ENCODE measurements at regions not wholly inside any gene's neighbourhood (a gene's known extent, or its start where the extent isn't known, plus 50 kb on each side); places are given as distances from the start of the nearest gene placed in this dataset.
"Not testable (repeated sequence)": the region's sequence is repeated elsewhere in the genome, so short reads cannot be mapped to it uniquely, and the experiment has no call there.

DNA sequence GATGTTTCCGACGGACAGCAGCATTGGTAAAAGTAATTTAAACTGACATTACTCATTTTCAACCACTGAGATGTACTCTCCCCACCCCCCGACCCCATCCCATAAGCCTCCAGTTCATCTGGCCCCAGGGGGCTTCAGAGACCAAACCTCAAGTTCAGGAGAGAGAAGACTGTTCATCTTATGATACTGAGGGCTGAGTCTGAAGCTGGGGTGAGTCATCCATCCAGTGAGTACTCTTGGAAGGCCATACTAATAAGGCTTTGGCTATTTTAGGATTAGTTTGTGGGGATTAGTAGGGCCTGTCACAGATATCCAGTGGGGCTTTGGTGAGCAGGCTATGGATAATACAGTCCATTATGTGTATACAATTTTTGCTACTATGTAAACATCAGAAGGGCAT, 125.3 kb upstream of the APCDD1 start:
- no peak for DNase-seq (ENCODE audit: extremely low read depth, low read depth)

DNA sequence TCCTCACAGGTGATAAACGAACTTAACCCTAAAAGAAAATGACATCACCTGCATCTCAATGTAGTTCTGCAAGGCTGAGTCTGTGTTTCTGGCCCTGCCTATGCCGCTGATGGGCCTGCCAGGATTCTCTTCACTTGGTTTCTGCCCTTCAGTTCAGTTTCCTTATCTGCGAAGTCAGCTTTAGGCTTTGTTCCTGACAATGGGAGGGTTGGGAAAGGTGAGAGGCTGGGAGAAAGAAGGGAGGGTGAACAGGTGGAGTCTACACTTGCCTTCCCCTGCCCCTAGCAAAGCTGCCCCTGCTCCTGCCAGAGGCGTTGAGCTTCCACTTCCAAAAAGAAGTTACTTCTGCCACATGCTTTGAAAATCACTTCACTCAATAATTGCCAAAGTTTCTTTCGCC, 124.0 kb upstream of the APCDD1 start:
- DNase-seq (ENCODE audit: extremely low read depth, low read depth) = no peak

DNA sequence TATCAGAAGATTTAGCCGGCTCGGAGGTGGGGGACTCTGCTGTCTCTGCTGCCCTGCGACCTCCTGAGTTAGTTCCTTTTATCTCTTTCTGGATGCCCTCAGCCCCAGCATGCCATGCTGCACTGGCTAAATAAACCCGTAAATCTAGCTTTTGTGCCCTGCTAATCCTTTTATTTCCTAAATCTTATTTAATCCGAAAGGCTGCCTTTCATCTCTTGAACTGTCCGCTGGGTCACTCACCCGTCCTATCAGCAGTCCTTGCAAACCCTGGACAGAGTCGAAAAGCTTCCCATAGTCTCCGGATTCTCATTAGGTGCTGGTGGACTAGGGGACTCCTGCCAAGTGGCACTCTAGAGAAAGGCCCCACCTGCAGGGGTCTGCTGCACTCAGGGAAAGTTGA, 122.0 kb upstream of the APCDD1 start:
- no peak for DNase-seq (ENCODE audit: extremely low read depth, low read depth)

DNA sequence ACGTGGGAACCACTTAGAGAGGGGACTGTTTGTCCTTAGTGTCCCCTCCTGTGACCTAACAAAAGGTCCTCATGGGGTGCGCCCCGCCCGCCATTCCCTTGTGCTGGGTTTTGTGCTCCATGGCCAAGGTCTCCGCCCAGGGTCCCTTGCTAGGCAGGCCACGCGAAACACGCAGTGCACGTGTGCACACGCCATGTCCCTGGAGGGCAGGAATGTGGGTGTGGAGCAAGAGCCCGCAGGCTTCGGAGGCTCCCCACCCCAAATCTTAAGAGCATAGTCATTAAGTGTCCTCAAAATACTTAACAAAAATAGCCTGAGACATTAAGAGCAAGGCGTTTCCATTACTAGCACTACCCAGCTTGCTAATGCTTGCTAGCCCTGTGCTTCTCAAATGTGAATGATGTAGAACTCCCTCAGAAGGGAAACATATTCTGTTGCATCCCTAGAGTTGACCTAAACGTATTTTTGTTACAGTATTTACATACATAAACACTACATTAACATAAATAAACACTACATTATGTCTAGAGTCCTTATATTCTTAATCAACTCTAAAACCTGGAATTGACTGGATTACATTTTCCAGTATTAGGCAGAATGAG, 117.6 kb upstream of the APCDD1 start:
- no peak for DNase-seq (ENCODE audit: extremely low read depth, low read depth)

DNA sequence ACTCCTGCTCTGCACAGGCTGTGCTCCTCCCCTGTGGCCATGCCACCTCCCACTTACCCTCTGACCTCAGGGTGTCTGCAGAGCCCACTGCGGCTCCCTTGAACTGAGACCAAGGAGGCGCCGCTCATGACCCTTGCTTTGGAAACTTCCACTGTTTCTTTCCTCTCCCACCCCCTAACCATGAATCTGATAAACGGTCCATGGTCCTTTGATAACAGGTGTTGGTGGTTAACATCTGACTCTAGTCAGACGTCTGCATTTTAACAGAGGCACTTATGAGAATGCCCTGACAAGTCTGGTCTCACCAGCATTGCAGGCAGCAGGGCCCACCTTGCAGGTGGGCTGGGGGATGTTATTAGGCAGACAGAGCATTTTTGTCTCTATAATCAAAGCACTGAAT, 113.6 kb upstream of the APCDD1 start:
- no peak for DNase-seq (ENCODE audit: extremely low read depth, low read depth)

DNA sequence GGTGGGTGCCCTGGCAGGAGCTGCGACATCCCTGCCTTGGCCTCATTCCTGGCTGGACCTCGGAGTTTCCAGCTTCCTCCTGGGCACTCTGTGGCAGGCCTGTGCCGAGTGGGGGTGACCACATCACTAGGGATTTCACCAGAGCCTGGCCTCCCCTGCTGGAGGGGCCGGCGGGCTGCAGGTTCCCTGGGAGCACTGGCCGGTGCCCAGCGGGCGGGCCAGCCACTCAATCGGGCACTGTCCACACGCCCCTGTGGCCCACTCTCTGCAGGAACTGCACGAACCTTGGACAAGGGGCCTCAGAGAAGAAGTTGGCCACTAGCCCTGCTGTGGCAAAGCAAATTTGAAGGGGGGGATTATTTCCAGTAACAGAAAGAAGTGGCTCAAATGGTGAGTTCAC, 110.7 kb upstream of the APCDD1 start:
- DNase-seq (ENCODE audit: extremely low read depth, low read depth) = no peak

DNA sequence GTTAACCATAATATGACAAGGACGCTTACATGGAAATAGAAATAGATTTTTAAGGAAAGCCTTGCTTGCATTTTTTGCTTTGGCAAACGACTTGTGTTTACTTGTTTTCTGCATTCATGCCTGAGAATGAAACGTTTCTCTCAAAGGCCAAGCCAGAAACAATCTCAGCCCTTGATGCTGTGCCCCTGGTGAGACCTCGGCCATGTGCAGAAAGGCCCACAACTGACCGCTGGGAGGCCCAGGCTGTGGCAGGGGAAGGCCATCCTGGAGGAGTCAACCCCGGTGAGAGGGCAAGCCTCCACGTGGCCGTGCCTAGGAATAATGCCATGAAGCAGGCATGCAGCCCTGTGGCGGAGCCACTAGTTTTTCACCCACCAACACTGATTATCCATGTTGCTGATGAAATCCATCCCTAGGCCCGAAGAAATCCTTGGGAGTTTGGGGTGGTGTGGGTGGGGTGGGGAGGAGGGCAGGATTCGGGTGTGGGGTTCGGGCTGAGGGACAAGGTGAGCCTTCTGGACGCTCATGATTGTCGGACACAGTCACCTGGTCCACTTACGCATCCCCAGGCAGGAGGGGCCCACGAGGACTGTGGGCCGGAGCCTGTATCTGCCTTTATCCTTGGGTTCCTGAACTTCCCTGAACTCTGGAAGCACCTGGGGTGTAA, 107.6 kb upstream of the APCDD1 start:
- no peak for DNase-seq (ENCODE audit: extremely low read depth, low read depth)

DNA sequence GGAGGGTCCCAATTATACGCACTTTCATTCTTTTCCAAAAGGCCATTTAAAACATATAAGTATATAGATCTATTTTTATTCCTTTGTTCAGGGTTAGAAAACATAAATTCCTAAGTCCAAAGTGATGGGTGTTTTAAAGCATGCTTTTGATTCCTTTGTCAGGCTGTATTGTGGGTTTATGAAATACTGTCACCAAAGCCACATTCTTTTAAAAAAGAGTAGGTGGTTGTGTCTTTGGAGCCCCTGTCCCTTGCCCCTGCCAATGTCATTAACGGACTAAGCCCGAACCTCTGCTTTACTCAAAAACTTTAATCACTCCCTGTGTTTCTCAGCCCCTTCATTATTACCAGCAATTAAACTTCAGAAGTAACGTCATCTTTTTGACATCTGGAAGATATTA, 104.9 kb upstream of the APCDD1 start:
- DNase-seq (ENCODE audit: extremely low read depth, low read depth) = no peak

DNA sequence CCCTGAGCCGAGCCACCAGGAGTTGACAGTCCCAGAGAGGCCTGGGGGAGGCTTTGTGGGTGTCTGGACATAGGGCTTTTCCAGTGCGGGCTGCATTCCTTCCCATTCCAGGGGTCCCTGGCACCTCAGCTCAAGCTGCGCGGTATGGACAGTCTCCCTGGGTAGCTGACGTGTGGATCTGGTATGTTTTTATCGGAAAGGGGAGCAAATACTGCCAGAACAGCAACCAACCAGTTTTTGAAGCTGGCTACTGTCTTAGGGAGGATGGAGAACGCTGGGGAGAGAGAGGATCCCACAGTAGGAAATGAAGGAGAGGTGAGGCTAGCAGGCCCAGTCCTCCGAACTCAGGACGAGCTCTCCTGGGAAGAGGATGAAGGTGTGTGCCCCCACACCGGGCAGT, 103.8 kb upstream of the APCDD1 start:
- no peak for DNase-seq (ENCODE audit: extremely low read depth, low read depth)

DNA sequence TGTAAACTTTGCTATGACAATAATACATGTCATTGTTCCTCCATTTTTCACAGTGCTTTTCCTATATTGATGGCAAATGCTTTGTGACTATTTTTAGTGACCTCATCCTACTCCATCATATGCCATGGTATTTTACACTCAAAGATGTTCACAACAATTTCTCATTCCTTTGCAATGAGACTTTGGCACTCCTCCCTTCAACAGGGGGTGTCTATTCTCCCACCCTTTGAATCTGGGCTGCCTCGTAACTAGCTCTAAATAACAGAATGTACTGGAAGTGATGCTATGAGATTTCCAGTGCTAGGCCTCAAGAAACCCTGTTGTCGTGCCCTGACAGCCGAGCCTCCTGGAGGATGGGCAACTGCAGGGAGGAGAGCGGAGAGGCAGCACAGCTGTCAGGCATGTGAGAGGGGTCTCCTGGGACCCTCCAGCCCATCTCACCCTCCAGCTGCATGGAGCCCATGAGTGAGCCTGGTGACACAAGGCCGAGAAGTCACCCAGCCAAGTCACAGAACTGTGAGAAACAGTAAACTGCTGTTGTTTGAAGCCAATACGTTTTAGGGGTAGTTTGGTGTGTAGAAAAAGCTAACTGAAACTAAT, 103.1 kb upstream of the APCDD1 start:
- DNase-seq (ENCODE audit: extremely low read depth, low read depth) = no peak

DNA sequence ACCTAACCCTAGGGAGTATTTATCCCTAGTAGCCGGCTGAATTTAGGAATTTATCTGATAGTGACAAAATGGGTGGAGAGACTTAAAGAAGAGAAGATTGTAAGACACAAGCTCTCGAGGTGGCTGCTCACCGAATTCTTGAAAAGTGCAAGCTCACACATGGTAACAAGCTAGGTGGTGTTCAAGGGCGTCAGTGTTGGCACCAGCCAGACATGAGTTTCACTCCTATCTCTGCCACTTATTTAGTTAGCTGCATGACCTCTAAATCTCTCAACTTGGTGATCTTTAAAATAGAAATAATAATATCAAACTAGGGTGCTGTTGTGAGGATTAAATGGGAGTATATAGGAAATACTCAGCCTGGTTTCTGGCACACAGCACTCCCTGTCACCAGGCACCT, 102.6 kb upstream of the APCDD1 start:
- DNase-seq (ENCODE audit: extremely low read depth, low read depth) = no peak

DNA sequence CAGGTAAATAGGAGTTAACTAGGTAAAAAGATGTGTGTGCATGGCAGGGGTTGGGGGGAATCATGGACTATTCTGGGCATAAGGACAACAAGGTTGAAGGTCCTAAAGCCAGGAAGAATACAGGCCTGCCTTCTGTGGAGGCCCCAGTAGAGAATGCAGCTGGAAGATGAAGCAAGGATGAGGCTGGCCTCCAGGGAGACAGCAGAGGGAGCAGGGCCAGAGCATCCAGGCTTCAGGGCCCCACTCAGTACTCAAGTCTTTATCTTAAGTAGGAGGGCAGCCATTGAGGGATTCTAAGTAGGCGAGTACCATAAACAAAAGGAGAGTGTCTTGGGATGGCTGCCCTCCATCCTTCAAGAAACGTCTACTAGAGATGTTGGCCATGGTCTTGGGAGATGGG, 101.8 kb upstream of the APCDD1 start:
- DNase-seq (ENCODE audit: extremely low read depth, low read depth) = no peak

DNA sequence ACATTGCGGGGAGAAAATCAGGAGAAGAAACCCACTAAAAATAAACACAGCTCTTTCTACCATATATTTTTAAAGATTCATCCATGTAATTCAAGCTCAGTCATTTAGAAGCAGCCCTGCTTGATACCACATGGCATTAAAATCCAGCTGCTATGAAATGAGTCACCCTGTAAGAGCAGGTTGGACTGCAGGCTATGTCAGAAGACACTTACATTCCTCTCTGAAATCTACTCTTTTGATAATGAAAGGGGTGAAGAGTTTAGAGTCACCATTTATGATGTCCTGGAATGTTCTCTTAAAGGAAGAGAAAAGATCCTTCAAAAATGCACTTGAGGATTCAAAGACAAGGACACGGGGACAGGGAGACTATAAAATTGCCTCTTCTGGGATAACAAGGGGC, 100.6 kb upstream of the APCDD1 start:
- DNase-seq (ENCODE audit: extremely low read depth, low read depth) = no peak

DNA sequence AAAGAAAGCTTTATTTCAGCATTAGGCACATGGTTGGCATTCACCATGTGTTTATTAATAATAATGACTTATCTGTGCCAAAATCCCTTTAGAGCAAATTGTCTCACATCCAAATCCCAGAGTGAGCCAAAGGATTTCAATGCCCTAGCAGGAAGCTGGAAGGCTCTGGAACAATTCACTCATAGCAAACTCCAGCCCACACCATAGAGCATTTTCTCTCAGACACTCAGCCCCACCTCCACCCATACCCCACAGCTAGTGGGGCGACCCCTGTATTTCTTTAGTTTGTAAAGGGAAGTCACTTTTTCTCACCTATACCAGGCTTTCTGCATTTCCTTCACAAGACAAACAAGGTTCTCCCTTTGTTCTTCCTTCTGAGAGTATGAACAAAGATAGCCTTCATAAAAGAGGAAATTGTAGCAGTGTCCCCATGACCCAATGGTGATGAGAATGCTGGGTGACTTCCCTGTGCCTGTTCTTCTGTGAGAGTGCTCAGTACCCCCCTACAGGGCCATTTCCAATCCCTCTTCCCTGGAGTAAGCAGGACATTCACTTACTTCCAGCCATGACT, 100.1 kb upstream of the APCDD1 start:
- DNase-seq (ENCODE audit: extremely low read depth, low read depth) = no peak

DNA sequence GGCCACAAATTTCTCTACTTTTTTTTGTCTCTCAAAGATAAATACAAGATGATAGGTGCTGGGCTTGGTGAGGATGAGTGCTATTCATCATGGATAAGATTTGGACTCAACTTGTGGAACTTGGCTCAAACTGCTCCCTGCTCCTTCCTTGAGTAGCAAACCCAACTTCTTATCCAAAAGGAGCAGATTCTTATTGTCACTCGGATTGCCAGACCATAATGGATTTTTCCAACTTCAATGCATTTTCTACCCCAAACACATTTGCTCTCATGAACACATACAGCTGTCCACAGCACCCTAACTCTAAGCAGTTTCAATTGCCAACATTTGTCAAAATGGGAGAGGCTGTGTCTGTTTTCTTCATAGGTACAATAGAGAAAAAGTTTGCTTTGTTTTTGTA, 99.5 kb upstream of the APCDD1 start:
- DNase-seq (ENCODE audit: extremely low read depth, low read depth) = no peak

DNA sequence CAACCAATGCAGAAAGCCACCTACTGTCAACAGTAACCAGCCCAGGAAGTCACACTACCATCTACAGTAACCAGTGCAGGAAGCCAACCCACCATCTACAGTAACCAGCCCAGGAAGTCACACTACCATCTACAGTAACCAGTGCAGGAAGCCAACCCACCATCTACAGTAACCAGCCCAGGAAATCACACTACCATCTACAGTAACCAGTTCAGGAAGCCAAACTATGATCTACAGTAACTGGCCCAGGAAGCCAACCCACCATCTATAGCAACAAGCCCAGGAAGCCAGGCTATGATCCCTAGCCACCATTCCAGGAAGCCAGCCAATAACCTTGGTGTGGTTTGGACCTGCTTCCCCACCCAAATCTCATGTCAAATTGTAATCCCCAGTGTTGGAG, 97.4 kb upstream of the APCDD1 start:
- not testable (repeated sequence) for DNase-seq (ENCODE audit: extremely low read depth, low read depth)

DNA sequence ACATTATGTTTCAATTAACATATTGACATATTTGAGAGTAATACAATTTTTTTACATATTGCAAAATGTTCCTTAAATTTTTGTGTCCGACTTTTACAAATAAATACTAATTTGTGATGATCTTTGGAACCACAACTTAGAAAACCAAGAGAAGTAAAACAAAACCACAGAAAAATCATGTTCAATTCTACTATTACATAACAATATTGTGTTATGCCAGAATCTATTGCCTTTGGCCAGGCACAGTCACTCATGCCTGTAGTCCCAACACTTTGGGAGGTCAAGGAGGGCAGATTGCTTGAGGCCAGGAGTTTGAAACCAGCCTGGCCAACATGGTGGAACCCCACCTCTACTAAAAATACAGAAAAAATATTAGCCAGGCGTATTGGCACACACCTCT, 92.8 kb upstream of the APCDD1 start:
- DNase-seq (ENCODE audit: extremely low read depth, low read depth) = no peak

DNA sequence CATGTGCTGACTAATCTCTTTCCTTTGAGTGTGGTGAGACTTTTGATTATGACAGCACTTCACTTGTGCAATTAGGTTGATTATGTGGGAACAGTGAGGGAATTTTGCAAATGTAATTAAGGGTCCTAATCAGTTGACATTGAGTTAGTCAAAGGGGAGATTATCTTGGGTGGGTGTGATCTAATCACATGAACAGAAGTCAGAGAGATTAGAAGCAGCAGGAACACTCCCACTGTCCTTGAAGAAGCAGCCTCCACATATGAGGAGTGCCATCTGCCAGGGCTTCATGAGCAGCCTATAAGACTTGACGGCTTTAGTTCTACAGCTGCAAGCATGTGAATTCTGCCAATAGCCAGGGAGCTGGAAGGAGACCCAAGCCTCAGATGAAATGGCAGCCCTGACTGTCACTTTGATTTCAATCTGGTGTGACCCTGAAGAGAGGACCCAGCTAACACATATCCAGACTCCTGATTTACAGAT, 89.4 kb upstream of the APCDD1 start:
- DNase-seq (ENCODE audit: extremely low read depth, low read depth) = no peak

DNA sequence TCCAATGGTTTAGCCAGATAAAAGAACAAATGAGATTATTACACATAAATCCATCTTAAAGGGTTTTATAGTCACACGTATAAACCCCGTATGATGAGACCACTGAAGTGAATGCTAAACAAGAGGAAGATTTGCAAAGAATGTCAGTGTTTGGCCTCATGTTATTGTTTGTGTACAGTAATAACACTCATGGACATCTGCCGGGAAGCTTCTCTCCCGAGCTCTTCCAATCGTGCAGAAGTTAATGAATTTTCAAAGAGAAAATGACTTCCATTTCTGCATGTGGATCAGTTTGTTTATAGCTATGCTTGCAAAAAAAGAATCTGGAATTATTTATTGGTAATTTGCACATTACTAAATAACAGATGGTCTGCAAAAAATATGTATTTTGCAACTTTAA, 88.5 kb upstream of the APCDD1 start:
- no peak for DNase-seq (ENCODE audit: extremely low read depth, low read depth)

DNA sequence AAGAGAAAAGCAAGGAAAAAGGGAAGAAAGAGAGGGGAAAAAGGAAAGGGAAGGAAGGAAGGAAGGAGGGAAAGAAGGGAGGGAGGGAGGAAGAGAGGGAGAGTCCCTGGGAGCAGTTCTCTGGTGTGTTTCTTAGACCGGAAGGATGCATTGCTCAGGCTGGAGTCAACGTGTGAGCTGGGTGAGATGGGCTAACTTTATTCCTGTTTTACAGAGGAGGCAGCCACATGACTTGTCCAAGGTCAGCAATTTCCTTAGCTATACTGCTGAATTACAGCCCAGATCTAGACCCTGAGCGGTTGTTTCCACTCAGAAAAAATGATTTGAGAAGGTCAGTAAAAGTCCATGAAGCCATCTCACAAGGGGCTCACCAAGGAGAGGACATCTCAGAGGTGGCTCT, 86.6 kb upstream of the APCDD1 start:
- no peak for DNase-seq (ENCODE audit: extremely low read depth, low read depth)

DNA sequence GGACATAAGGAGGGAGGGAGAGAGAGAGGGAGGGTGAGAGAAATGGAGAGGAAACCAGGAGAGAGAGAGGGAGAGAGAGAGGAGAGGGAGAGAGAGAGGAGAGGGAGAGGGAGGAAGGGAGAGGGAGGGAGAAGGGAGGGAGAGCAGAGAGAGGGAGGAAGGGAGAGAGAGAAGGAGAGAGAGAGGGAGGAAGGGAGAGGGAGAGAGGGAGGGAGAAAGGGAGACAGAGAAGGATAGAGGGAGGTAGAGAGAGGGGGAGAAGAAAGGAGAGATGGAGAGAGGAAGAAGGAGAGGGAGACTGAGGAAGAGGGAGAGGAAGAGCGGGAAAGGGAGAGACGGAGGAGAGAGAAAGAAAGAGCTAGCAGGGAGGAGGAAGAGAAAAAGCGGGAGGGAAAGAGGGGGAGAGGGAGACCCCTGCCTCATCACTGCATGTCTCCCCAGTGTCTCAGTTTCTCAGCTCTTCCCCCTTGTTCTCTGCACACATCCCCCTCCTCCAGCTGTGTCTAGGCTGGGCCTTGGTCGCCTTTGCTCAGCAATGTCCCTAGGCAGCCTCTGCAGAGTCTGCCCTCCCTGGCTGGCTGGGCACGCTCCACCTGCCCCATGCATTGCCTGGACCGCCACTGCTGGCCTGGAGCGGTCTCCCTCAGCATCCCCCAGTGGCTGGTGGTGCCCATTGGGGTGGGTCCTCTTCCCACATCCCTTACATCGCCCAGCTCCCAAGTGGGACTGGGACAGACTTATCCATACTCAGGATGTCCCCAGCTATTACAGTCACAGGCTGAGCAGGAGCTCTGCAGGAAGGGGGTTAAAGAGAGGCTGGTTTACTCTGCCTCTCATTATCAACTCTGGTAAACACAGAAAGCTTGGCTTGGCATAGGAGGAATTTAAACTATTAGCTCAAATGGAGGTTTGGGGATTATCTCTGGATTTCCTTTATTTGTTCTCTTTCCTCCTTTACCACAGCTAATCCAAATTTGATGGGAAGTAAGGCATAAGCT, 85.7 kb upstream of the APCDD1 start:
- DNase-seq (ENCODE audit: extremely low read depth, low read depth) = no peak

All from NCI-H460 (cell line).